Muscle of arm (tissue), 1 donor: ENCODE measurements at regions not wholly inside any gene's neighbourhood (a gene's known extent, or its start where the extent isn't known, plus 50 kb on each side); places are given as distances from the start of the nearest gene placed in this dataset.

Experiments
- DNase-seq: peaks from one replicate; pipeline ENCODE4 v3.0.0-alpha.2; 2013

- DNase-seq, result no peak
Measured at GRCh38 chr16:89043636-89044417, 49.8 kb upstream of the ACSF3 start.
